ENCODE measurements at regions not wholly inside any gene's neighbourhood (a gene's known extent, or its start where the extent isn't known, plus 50 kb on each side); places are given as distances from the start of the nearest gene placed in this dataset.
"Not testable (repeated sequence)": the region's sequence is repeated elsewhere in the genome, so short reads cannot be mapped to it uniquely, and the experiment has no call there.

DNA sequence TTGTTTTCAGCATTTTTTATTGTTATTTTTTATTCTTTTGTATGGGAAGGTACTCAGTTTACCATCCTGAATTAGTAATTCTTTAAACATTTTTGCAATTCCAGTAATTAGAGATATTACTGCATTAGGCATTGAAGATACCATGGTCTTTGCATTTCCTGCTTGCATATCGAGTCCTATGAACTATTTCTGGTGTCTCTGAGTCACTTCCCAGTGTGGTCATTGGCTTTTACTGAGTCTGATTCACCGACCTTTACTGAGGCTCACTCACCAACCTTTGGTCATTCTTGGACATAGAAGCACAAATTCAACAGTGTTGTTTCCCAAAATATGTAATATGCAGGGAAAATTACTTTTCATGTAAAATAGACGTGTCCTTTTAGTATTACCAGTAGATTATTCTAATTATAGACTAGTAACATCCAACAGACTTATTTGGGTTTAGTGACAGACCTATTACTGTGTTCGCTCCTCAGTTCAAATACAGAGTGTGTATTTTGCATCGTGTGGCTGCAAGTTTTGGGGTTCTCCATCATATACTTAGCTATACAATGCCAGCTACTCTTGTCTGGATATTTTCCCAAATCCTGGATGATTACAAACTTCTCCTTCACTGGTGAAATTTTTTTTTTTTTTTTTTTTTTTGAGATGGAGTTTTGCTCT is 180.7 kb upstream of the PRSS1 start:
- DNase-seq (ENCODE audit: low spot score): peak; percentile 83

DNA sequence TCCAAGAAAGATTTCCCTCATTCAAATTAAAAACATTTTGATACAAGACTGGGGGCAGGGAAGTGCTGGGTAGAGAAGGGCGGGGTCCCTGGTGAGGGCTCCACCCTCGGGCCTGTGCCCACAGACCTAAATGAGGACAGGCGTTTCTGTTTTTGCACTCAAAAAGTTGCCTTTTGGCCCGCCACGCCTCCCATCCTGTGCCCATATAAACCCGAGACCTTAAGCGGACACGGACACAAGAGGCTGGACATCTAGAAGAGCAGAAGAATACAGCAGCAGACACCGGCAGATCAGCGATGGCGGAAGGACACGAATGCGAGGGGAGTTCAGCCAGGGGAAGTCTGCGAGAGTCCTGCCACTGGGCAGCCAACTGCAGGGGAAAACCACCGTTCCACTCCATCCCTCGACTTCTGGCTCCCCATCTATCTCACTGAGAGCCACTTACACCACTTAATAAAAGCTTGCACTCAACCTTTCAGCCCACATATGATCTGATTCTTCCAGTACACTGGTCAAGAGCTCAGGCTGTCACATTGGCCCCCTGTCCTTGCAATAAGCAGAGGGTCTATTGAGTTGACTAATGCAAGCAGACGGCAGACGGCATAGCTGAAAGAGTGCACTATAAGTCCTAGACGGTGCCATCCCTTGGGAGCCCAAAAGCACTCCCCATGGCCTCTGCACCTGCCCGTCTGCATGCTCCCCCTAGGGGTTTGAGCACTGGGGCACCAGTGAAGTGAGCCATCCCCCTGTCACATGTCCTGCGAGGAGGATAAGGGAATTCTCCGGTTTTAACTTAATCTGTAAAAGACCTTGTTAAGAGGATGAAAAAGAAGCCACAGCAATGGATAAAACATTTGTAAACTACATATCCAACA is 181.8 kb upstream of the PRSS1 start:
- DNase-seq (ENCODE audit: low spot score): no peak

DNA sequence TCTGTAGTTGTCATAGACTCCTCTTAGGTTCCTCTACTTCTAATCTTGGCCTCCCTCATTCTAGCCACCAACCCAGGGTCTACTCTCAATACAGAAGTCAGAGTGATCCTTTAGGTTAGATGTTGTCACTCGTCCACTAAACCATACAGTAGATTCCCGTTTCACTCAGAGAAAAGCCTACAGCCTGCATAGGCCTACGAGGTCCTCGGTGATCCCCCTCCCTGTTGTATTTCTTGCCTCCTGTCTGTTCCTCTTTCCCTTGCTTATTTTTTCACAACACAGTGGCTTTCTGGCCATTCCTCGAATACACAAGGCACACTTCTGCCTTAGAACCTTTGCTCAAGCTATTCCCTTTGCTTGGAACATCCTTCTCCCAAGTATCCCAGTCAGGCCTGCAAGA is 183.0 kb upstream of the PRSS1 start:
- no peak for DNase-seq (ENCODE audit: low spot score)

DNA sequence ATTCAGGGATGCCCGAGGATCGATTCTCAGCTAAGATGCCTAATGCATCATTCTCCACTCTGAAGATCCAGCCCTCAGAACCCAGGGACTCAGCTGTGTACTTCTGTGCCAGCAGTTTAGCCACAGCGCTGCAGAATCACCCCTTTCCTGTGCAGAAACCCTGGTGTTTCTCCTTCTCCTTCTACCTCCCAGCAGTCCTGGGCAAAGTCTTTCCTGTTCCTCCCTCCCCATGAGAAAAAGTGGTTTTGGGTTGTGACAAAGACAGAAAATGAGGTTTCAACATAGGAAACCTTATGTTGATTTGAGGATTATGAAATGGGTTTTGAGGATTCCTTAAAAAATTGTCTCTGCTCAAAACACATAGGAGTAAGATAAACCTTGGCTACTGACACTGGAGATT is 185.1 kb upstream of the PRSS1 start:
- DNase-seq (ENCODE audit: low spot score): not testable (repeated sequence)

DNA sequence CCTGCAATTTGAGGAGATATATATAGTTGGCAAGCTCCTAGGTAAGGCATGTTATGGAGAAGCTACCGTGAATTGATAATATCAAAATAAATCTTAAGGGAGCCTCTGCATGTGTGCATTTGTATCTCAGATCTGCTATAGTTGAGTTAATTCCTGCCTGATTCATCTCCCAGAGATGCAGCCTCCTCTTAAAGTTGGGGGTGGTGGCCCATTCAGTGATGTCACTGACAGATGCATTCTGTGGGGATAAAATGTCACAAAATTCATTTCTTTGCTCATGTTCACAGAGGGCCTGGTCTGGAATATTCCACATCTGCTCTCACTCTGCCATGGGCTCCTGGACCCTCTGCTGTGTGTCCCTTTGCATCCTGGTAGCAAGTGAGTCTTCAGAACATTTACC is 185.8 kb upstream of the PRSS1 start:
- no peak for DNase-seq (ENCODE audit: low spot score)

DNA sequence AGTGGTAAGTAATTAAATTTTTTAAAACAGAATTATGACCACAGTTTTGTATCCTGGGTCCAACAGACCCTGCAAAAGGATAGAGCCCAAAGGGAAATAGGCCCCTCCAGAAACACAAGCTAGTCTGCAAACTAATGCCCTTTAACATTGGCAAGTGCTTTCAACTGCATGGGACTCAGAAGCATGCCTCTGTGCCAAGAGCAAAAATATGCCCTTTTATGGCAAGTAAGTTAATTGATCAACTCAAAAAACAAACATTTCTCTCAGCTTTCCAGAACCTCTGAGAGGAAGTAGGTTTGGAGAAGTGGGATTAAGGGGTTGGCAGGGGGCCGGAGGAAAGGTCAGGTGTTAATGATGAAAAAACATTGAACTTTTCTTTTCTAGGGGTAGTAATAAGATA is 186.6 kb upstream of the PRSS1 start:
- DNase-seq (ENCODE audit: low spot score): no peak

DNA sequence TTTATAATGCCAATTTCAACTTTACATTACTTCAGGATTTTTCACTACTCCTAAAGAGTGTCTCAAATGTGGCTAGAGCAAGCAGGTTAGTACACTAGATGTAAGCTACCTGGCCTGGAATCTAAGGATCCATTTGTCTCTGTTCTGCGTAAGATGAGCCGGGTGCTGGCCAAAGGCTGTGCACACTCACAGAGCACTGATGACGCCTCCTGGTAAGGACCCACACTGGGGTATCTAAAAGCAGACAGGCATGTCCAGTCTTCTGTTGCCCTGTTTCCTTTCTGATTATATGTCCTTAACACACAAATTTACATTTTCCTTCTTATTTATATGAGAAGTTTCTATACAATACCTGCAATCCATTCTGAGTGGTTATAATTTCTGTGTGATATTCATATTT is 187.9 kb upstream of the PRSS1 start:
- DNase-seq (ENCODE audit: low spot score): not testable (repeated sequence)

DNA sequence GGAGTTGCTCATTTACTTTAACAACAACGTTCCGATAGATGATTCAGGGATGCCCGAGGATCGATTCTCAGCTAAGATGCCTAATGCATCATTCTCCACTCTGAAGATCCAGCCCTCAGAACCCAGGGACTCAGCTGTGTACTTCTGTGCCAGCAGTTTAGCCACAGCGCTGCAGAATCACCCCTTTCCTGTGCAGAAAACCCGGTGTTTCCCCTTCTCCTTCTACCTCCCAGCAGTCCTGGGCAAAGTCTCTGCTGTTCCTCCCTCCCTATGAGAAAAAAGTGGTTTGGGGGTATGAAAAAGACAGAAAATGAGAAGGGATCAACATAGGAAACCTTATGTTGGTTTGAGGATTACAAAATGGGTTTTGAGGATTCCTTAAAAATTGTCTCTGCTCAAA is 188.5 kb upstream of the PRSS1 start:
- DNase-seq (ENCODE audit: low spot score): not testable (repeated sequence)

DNA sequence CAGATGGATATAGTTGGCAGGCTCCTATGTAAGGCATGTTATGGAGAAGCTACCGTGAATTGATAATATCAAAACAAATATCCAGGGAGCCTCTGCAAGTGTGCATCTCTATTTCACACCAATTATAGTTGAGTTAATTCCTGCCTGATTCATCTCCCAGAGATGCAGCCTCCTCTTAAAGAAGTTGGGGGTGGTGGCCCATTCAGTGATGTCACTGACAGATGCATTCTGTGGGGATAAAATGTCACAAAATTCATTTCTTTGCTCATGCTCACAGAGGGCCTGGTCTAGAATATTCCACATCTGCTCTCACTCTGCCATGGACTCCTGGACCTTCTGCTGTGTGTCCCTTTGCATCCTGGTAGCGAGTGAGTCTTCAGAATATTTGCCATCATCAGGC is 189.1 kb upstream of the PRSS1 start:
- DNase-seq (ENCODE audit: low spot score): no peak

DNA sequence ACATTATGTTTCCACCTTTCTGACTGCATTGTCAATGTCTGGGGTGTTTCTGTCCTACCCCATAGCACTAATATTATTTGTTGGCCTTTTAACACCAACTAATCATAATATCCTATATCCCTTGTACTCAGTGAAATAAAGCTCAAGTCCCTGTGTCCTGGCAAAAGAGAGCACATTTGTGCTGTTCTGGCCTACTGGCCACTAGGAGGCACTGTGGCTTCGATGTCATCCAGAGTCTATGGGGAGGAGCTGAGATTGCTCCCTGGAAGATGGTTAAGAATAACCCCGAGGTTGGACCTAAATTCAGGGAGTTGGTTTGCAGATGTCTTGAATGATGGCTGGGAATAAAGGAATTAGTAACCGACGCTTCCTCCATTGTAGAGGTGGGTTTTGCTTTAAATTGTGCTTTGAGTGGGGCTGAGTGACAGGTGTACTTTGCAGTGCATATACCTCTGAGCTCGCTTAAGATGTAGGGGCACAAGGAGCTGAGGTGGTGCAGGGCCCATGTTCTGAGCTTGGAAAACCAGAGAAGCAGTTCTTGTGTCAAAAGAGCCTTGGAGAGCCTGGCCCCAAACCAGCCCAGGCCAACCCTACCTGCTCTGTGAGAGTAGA is 191.2 kb upstream of the PRSS1 start:
- DNase-seq (ENCODE audit: low spot score): peak; percentile 35

DNA sequence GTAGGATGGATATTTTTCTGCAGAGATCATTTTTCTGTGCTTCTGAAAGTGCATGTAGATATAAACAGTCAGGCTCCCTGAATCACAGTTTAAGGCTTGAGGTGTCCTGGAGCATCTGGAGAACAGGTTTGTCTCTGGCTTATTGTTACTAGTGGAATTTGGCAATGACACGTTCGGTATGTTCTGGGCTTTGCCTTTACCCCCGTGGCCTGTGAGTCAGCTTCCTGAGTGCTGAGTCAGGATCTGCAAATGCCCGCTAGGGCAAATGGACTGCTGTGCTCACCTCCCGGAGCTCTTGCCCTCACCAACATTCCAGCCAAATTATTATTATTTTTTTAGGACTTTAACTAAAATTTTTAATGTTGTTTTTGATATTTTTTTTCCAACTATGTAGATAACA is 192.5 kb upstream of the PRSS1 start:
- DNase-seq (ENCODE audit: low spot score): peak; percentile 84

DNA sequence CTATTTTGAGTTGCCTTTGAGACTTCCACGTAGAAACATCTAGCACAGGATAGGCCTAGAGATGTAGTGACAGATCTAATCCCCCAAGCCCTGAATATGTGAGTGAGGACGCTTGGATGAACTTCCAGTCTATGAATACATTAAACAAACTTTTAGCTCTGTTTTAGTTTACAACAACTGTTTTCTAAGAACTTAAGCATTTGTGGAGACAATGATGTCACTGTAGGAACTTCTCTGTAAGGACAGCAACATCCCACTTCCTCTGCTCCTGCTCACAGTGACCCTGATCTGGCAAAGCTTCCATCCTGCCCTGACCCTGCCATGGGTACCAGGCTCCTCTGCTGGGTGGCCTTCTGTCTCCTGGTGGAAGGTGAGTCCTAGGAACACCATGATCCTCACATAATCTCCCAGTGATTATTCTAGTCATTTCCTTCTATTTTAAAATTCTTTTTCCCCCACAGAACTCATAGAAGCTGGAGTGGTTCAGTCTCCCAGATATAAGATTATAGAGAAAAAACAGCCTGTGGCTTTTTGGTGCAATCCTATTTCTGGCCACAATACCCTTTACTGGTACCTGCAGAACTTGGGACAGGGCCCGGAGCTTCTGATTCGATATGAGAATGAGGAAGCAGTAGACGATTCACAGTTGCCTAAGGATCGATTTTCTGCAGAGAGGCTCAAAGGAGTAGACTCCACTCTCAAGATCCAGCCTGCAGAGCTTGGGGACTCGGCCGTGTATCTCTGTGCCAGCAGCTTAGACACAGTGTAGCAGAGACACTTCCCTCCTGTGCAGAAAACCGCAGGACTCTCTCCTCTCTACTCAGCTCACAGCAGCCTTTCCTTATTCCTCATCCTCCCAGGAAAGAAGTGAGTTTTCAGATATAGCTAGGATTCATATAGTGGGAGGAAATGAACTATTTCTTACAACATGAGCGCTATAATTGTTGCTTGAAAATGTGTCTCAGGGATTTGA is 194.4 kb upstream of the PRSS1 start:
- DNase-seq (ENCODE audit: low spot score): no peak

DNA sequence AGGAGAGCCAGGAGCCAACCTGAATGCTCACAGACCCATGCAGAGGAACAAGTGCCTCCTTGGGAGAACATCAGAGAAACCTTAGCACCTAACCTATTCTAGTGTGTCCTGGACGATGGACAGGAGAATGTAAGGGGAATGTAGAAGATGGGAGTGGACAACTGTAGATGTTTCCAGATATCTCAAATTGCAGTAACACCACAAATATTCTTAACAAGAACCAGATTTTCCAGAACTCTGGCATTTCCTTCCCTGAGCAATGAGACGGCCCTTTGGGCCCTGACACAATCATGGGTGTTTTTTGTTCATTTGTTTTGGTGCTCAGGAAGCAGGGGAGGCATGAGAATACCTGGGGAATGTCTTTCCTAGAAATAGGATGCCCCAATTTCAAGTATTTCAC is 196.1 kb upstream of the PRSS1 start:
- DNase-seq (ENCODE audit: low spot score): peak; percentile 60

DNA sequence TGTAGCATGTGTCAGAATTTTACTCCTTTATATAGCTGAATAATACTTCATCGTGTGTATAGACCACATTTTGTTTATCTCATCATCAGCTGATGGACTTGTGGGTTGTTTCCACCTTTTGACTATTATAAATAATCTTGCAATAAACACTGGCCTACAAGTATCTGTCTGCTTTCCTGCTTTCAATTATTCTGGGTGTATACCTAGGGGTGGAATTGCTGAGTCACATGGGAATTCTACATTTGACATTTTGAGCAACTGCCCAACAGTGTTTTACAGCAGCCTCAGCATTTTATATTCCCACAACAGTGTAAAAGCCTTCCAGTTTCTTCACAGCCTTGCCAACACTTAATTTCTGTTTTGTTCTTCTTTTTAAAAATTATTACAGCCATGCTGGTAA is 200.3 kb upstream of the PRSS1 start:
- no peak for DNase-seq (ENCODE audit: low spot score)

DNA sequence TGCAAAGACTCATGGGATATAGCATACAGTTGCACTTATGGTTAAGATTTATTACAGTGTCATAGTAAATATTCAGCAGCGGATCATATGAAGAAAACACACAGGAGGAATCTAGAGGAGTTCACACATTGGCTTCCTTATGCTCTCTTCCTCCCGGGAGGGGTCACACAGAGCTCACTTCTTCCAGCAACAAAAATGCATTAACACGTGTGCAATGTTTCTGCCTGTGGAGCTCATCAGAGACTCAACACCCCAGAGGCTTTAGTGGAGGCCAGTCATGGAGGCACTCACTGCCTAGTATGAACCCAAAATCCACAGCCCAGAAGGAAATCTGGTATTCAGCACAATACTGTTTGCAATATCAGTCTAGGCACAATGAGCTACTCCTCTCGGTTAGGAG is 202.8 kb upstream of the PRSS1 start:
- DNase-seq (ENCODE audit: low spot score): no peak

DNA sequence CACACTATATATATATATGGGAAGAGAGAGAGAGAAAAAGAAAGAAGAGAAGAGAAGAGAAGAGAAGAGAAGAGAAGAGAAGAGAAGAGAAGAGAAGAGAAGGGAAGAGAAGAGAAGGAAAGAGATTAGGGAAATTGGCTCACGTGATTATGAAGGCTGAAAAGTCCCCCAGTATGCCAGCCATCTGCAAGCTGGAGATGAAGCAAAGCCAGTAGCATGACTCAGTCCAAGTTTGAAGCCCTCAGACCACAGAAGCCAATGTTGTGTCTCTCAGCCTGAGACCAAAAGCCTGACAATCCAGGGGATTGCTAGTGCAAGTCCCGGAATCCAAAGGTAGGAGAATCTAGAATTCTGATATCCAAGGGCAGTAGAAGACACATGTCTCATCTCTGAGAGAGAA is 206.3 kb upstream of the PRSS1 start:
- peak; percentile 21 for DNase-seq (ENCODE audit: low spot score)

DNA sequence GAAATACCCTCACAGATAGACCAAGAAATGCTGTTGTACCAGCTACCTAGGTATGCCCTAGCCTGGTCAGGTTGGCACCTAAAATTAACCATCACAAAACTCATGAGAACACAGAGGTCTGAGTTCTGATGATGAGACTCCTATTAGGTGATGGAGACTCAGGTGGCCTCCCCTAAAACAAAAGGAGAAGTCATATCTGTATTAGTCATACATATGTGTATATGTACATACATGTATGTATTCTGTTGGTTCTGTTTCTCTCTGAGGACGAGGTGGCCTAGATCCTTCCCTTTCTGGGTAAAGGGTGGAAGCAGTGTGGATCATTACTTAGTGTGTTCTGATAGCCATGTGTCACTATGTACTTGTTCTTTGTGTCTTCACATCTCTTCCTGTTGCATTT is 207.2 kb upstream of the PRSS1 start:
- DNase-seq (ENCODE audit: low spot score): no peak

DNA sequence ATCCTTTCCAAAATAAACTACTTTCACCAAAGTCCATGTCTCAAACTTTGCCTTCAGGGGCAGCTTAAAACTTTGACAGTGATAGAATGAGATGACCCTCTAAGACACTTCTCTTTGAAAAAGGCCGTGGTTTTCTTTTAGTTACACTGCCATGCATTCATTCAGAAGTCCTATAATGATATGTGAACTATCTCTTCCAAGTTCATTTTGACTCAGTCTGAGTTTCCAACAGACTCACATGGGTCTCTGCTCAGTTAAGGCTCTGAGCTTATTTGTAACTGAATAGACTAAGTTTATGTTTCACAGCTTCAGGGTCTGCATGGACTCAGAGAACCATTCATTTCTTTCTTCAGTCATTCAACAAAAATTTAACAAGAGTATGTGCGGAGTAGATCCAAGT is 208.9 kb upstream of the PRSS1 start:
- no peak for DNase-seq (ENCODE audit: low spot score)

DNA sequence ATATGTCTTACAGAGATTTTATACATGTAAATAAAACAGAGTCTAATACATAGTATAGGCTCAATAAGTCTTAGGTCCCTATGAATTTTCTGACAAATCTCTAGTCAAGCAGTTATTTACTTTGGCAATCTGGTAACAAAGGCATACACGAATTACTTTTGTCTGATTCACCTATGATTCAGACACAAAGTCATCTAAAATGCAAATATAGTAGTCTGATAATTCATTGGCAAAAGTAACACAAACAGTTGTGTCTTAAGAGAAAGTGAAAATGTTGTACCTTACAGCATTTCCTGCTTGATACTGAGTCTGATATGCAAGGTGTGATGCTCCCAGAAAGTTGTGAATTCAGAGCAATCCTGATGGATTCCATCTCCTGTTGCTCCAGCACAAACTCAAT is 209.4 kb upstream of the PRSS1 start:
- peak; percentile 33 for DNase-seq (ENCODE audit: low spot score)

DNA sequence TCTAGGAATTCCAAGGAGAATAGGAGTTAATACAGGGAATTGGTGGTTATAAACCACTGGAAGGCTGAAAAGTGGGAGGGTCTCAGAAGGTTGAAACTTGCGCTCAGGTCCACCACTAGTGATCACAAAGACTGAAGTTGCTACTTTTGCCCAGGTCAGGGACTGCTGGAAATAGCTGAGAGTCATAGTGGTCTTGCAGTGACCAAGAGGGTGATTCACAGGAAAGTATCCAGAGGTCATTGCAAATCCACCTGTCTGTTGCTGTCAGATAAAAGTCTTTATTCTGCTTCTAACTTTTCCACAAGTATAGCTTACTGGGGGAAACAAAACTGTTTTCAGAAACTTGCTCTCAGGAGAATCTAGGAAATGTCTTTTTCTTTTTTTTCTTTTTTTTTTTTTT is 211.5 kb upstream of the PRSS1 start:
- DNase-seq (ENCODE audit: low spot score): no peak

DNA sequence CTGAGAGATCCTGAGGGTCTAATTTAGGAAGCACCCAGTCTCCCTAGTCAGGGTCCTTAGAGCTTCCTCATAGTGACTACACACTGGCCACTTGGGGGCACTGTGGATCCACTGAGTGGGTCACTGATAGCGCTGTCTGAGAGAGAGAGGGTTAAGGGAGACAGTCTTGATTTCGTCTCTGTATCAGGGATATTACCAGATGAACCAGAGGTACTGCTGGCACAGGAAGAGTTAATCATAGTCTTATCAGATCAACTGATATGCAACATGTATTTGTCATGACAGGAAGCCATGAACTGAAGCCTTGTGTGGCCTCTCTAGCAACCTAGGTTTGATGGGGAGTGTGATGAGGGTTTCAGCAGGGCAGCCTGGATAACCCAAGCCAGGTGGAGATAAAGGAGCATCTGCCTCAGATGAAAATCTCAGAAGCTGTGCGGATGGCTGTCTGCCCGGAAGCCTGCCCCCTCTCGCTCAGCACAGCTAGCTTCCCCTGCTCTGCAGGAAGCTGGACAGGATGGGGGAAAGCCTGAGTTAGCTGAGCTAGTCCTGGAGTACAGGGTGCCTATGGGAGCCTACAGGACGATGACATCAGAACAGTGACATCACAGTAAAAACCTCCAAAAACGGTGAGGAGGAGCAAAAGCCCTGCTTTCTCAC is 214.0 kb upstream of the PRSS1 start:
- DNase-seq (ENCODE audit: low spot score): peak; percentile 68

DNA sequence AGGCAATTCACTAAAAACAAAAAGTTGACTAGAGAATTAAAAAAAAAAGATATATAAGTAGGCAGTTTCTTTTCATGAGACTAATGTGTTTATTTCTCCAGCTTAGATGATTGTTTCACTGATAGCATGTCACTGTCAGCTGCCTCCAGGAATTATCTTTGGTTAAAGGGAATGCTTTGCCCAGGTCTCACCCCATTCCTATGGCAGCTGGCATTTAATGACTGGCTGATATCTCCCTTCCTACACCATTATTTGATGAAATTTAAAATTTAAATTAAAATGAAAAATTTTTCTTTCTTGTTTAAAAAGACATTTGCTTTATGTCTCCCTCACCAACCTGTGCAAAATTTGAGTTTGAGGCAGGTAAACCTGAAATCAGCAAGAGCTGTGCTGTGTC is 214.5 kb upstream of the PRSS1 start:
- no peak for DNase-seq (ENCODE audit: low spot score)

Data from GM03348 (cell line).